ENCODE measurements at regions not wholly inside any gene's neighbourhood (a gene's known extent, or its start where the extent isn't known, plus 50 kb on each side); places are given as distances from the start of the nearest gene placed in this dataset.
A peak's percentile ranks its signal among the peaks of the same experiment; 100 is the strongest.
"Not testable (repeated sequence)": the region's sequence is repeated elsewhere in the genome, so short reads cannot be mapped to it uniquely, and the experiment has no call there.

GRCh38 chr20:50328222-50328979, 137.8 kb downstream of the CEBPB start:
- no peak for DNase-seq (ENCODE audit: low read depth in 2 of 2)

- DNase-seq (ENCODE audit: low read depth in 2 of 2) = no peak
Measured at GRCh38 chr20:50328996-50329898, 138.6 kb downstream of the CEBPB start.

GRCh38 chr20:50329981-50330503, 139.4 kb downstream of the CEBPB start:
- DNase-seq (ENCODE audit: low read depth in 2 of 2) = no peak

- no peak for DNase-seq (ENCODE audit: low read depth in 2 of 2)
Measured at GRCh38 chr20:50330504-50331313, 140.1 kb downstream of the CEBPB start.

- no peak for DNase-seq (ENCODE audit: low read depth in 2 of 2)
Measured at GRCh38 chr20:50331469-50332363, 141.1 kb downstream of the CEBPB start.

GRCh38 chr20:50332491-50332980, 141.9 kb downstream of the CEBPB start:
- no peak for DNase-seq (ENCODE audit: low read depth in 2 of 2)

GRCh38 chr20:50333131-50333670, 142.6 kb downstream of the CEBPB start:
- no peak for DNase-seq (ENCODE audit: low read depth in 2 of 2)

- DNase-seq (ENCODE audit: low read depth in 2 of 2) = no peak
Measured at GRCh38 chr20:50333812-50334211, 143.2 kb downstream of the CEBPB start.

- not testable (repeated sequence) for DNase-seq (ENCODE audit: low read depth in 2 of 2)
Measured at GRCh38 chr20:50334512-50334911, 143.9 kb downstream of the CEBPB start.

GRCh38 chr20:50335105-50335504, 144.5 kb downstream of the CEBPB start:
- no peak for DNase-seq (ENCODE audit: low read depth in 2 of 2)

- no peak for DNase-seq (ENCODE audit: low read depth in 2 of 2)
Measured at GRCh38 chr20:50335866-50336265, 145.2 kb downstream of the CEBPB start.

- no peak for DNase-seq (ENCODE audit: low read depth in 2 of 2)
Measured at GRCh38 chr20:50336661-50337060, 146.0 kb downstream of the CEBPB start.

GRCh38 chr20:50337521-50338466, 147.2 kb downstream of the CEBPB start:
- DNase-seq (ENCODE audit: low read depth in 2 of 2) = no peak

- DNase-seq (ENCODE audit: low read depth in 2 of 2) = peak; percentile 79 to 83
Measured at GRCh38 chr20:50338479-50339391, 148.1 kb downstream of the CEBPB start.

GRCh38 chr20:50339466-50339901, 148.9 kb downstream of the CEBPB start:
- peak in 1 of 2 donors; percentile 50 for DNase-seq (ENCODE audit: low read depth in 2 of 2)

- DNase-seq (ENCODE audit: low read depth in 2 of 2) = no peak
Measured at GRCh38 chr20:50340541-50340940, 149.9 kb downstream of the CEBPB start.

- DNase-seq (ENCODE audit: low read depth in 2 of 2) = no peak
Measured at GRCh38 chr20:50341050-50341449, 150.4 kb downstream of the CEBPB start.

Data from stimulated activated CD8-positive, alpha-beta memory T cell treated with anti-CD3 and anti-CD28 coated beads, Interleukin-15, amount 100 ng/mL, for 48 hours (primary cell).